ENCODE measurements at regions not wholly inside any gene's neighbourhood (a gene's known extent, or its start where the extent isn't known, plus 50 kb on each side); places are given as distances from the start of the nearest gene placed in this dataset.
A peak's percentile ranks its signal among the peaks of the same experiment; 100 is the strongest.

GRCh38 chr10:128471151-128471550 is 344.9 kb upstream of the MKI67 start:
- no peak for DNase-seq

- no peak for DNase-seq
These were observed 346.0 kb upstream of the MKI67 start for GRCh38 chr10:128472196-128472595.

GRCh38 chr10:128473396-128473795 is 347.2 kb upstream of the MKI67 start:
- no peak for DNase-seq

- DNase-seq = no peak
These were observed 347.7 kb upstream of the MKI67 start for GRCh38 chr10:128473911-128474310.

- DNase-seq = no peak
These were observed 348.3 kb upstream of the MKI67 start for GRCh38 chr10:128474571-128474970.

GRCh38 chr10:128475686-128476367 is 349.6 kb upstream of the MKI67 start:
- no peak for DNase-seq

GRCh38 chr10:128476368-128476725 is 350.1 kb upstream of the MKI67 start:
- no peak for DNase-seq

GRCh38 chr10:128476845-128477244 is 350.6 kb upstream of the MKI67 start:
- no peak for DNase-seq

- DNase-seq = no peak
These were observed 354.4 kb upstream of the MKI67 start for GRCh38 chr10:128480601-128481000.

GRCh38 chr10:128481152-128481840 is 355.1 kb upstream of the MKI67 start:
- peak; percentile 96 for DNase-seq

GRCh38 chr10:128482052-128482451 is 355.8 kb upstream of the MKI67 start:
- DNase-seq = no peak

- DNase-seq = no peak
These were observed 357.0 kb upstream of the MKI67 start for GRCh38 chr10:128483216-128483615.

GRCh38 chr10:128484041-128484440 is 357.8 kb upstream of the MKI67 start:
- no peak for DNase-seq

GRCh38 chr10:128485701-128486235 is 359.5 kb upstream of the MKI67 start:
- DNase-seq = no peak

- DNase-seq = no peak
These were observed 361.3 kb upstream of the MKI67 start for GRCh38 chr10:128487517-128487916.

GRCh38 chr10:128489324-128490247 is 363.4 kb upstream of the MKI67 start:
- no peak for DNase-seq

GRCh38 chr10:128491686-128492085 is 365.5 kb upstream of the MKI67 start:
- no peak for DNase-seq

- no peak for DNase-seq
These were observed 367.6 kb upstream of the MKI67 start for GRCh38 chr10:128493811-128494210.

GRCh38 chr10:128494665-128495064 is 368.4 kb upstream of the MKI67 start:
- DNase-seq = no peak

GRCh38 chr10:128497660-128498377 is 371.6 kb upstream of the MKI67 start:
- no peak for DNase-seq

GRCh38 chr10:128498378-128498730 is 372.1 kb upstream of the MKI67 start:
- no peak for DNase-seq

GRCh38 chr10:128498746-128499145 is 372.5 kb upstream of the MKI67 start:
- DNase-seq = peak; percentile 39

GRCh38 chr10:128499486-128499885 is 373.3 kb upstream of the MKI67 start:
- no peak for DNase-seq
